WTC11 (cell line): ENCODE measurements at regions not wholly inside any gene's neighbourhood (a gene's known extent, or its start where the extent isn't known, plus 50 kb on each side); places are given as distances from the start of the nearest gene placed in this dataset.

ENCODE experiments used
- AFF4 ChIP-seq: sonication (generic); formaldehyde crosslinking; IDR thresholded peaks from 2 replicates; pipeline ENCODE4 v1.8.1; 2023; ENCODE audit warnings: mild to moderate bottlenecking, missing genetic modification reagents, borderline replicate concordance
- E2F4 ChIP-seq: sonication (generic); formaldehyde crosslinking; IDR thresholded peaks from 2 replicates; pipeline ENCODE4 v1.8.1; 2022; ENCODE audit warnings: low read depth, mild to moderate bottlenecking, moderate library complexity, missing genetic modification reagents, borderline replicate concordance
- FOXP1 ChIP-seq: sonication (generic); formaldehyde crosslinking; IDR thresholded peaks from 2 replicates; pipeline ENCODE4 v1.8.0; 2022; ENCODE audit warnings: missing genetic modification reagents, mild to moderate bottlenecking, moderate library complexity, borderline replicate concordance
- GABPB1 ChIP-seq: sonication (generic); formaldehyde crosslinking; IDR thresholded peaks from 2 replicates; pipeline ENCODE4 v1.8.1; 2023; ENCODE audit warnings: mild to moderate bottlenecking, missing genetic modification reagents
- IRF1 ChIP-seq: sonication (generic); formaldehyde crosslinking; IDR thresholded peaks from 2 replicates; pipeline ENCODE4 v1.8.0; 2023; ENCODE audit warnings: missing genetic modification reagents
- MAX ChIP-seq: sonication (generic); formaldehyde crosslinking; IDR thresholded peaks from 2 replicates; pipeline ENCODE4 v1.8.0; 2022; ENCODE audit warnings: mild to moderate bottlenecking, missing genetic modification reagents
- SP1 ChIP-seq: sonication (generic); formaldehyde crosslinking; conservative IDR thresholded peaks from 2 replicates; pipeline ENCODE4 v1.8.1; 2022; ENCODE audit warnings: missing genetic modification reagents
- TCF7 ChIP-seq: sonication (generic); formaldehyde crosslinking; IDR thresholded peaks from 2 replicates; pipeline ENCODE4 v1.8.0; 2022; ENCODE audit warnings: mild to moderate bottlenecking, low read depth, missing genetic modification reagents, moderate library complexity
- TEAD4 ChIP-seq: sonication (generic); formaldehyde crosslinking; IDR thresholded peaks from 2 replicates; pipeline ENCODE4 v1.8.0; 2022; ENCODE audit warnings: mild to moderate bottlenecking, missing genetic modification reagents
- USF1 ChIP-seq: sonication (generic); formaldehyde crosslinking; IDR thresholded peaks from 2 replicates; pipeline ENCODE4 v1.8.0; 2022; ENCODE audit warnings: mild to moderate bottlenecking, missing genetic modification reagents
- ZNF232 ChIP-seq: sonication (generic); formaldehyde crosslinking; IDR thresholded peaks from 2 replicates; pipeline ENCODE4 v1.8.0; 2022; ENCODE audit warnings: mild to moderate bottlenecking, missing genetic modification reagents
- TF ChIP-seq, protein P1 (sequence below): fragments of 200-600 bp; IDR thresholded peaks from 2 replicates; pipeline ENCODE4 v1.8.0; 2022; ENCODE audit warnings: antibody characterized with exemption
- TF ChIP-seq, protein P2 (sequence below): sonication (generic); formaldehyde crosslinking; IDR thresholded peaks from 2 replicates; pipeline ENCODE4 v1.8.1; 2023; ENCODE audit warnings: mild to moderate bottlenecking, missing genetic modification reagents, moderate library complexity

DNA sequence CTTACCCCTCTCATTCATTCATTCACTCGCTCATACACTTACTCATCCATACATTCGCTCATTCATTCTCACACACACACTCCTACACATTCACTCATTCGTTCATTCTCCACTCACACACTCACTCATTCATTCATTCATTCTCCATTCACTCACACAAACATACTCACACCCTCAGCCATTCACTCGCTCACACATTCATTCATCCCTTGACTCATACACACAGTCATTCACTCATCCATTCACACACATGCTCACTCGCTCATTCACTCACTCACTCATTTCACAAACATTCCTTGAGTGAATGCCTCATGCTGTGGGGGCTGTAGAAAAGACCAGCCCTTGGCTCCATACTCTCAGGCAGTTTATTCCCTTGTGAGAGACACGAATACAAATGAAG, 151.1 kb upstream of the MAMLD1 start:
- TF ChIP-seq GABPB1 (no peak), E2F4 (no peak), MAX (CRISPR knock-in tag) (no peak), AFF4 (CRISPR knock-in tag) (no peak), TEAD4 (CRISPR knock-in tag) (no peak), TCF7 (CRISPR knock-in tag) (no peak), SP1 (CRISPR knock-in tag) (no peak), USF1 (CRISPR knock-in tag) (no peak), IRF1 (CRISPR knock-in tag) (no peak), FOXP1 (no peak), ZNF232 (CRISPR knock-in tag) (no peak)
- TF ChIP-seq, protein P1, sequence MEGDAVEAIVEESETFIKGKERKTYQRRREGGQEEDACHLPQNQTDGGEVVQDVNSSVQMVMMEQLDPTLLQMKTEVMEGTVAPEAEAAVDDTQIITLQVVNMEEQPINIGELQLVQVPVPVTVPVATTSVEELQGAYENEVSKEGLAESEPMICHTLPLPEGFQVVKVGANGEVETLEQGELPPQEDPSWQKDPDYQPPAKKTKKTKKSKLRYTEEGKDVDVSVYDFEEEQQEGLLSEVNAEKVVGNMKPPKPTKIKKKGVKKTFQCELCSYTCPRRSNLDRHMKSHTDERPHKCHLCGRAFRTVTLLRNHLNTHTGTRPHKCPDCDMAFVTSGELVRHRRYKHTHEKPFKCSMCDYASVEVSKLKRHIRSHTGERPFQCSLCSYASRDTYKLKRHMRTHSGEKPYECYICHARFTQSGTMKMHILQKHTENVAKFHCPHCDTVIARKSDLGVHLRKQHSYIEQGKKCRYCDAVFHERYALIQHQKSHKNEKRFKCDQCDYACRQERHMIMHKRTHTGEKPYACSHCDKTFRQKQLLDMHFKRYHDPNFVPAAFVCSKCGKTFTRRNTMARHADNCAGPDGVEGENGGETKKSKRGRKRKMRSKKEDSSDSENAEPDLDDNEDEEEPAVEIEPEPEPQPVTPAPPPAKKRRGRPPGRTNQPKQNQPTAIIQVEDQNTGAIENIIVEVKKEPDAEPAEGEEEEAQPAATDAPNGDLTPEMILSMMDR, result no peak
- TF ChIP-seq, protein P2, sequence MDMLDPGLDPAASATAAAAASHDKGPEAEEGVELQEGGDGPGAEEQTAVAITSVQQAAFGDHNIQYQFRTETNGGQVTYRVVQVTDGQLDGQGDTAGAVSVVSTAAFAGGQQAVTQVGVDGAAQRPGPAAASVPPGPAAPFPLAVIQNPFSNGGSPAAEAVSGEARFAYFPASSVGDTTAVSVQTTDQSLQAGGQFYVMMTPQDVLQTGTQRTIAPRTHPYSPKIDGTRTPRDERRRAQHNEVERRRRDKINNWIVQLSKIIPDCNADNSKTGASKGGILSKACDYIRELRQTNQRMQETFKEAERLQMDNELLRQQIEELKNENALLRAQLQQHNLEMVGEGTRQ, result no peak
